T-helper 1 cell treated with Interleukin-12 subunit alpha and Interleukin-12 subunit beta and Interleukin-4 antibody, amounts not matched to agents 30 μg/mL and 1 μg/mL, for 36 hours (primary cell): ENCODE measurements at regions not wholly inside any gene's neighbourhood (a gene's known extent, or its start where the extent isn't known, plus 50 kb on each side); places are given as distances from the start of the nearest gene placed in this dataset.
"Not testable (repeated sequence)": the region's sequence is repeated elsewhere in the genome, so short reads cannot be mapped to it uniquely, and the experiment has no call there.

Source experiments
- H3K27ac Mint-ChIP-seq: one replicate; pipeline ENCODE4 v1.8.0; 2021; ENCODE audit warnings: mild to moderate bottlenecking, mixed read lengths
- H3K27me3 Mint-ChIP-seq: one replicate; pipeline ENCODE4 v1.8.0; 2021; ENCODE audit warnings: low read depth, mixed read lengths
- H3K36me3 Mint-ChIP-seq: one replicate; pipeline ENCODE4 v1.8.0; 2021; ENCODE audit warnings: low read depth, mixed read lengths
- H3K4me1 Mint-ChIP-seq: one replicate; pipeline ENCODE4 v1.8.0; 2021; ENCODE audit warnings: low read depth, mixed read lengths
- H3K4me3 Mint-ChIP-seq: one replicate; pipeline ENCODE4 v1.8.0; 2021; ENCODE audit warnings: mild to moderate bottlenecking, moderate library complexity, mixed read lengths
- H3K9me3 Mint-ChIP-seq: one replicate; pipeline ENCODE4 v1.8.0; 2021; ENCODE audit warnings: mixed read lengths

DNA sequence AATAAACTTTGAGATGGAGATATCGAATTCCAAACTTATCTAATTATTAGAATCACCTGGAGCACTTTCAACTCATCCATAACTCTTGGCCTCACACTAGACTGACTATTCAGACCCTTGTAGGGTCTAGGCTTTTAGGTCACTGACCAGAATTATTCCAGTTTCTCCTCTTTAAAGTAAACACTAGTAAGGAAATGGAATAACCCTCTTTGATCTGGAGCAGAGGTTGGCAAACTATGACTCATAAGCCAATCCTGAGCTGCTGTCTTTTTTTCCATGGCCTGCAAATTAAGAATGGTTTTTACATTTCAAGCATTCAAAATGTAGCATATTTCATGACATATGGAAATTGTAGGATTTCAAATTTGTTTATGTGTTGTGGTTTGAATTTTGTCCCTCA lies 1601.9 kb downstream of the REEP3 start:
- Mint-ChIP-seq H3K4me3 (no peak overlapping the region), H3K27ac (no peak overlapping the region), H3K36me3 (no peaks in the 10 kb centered on the region), H3K4me1 (no peaks in the 10 kb centered on the region), H3K9me3 (peaks cover 11% of the 10 kb centered on the region), H3K27me3 (no peaks in the 10 kb centered on the region)

DNA sequence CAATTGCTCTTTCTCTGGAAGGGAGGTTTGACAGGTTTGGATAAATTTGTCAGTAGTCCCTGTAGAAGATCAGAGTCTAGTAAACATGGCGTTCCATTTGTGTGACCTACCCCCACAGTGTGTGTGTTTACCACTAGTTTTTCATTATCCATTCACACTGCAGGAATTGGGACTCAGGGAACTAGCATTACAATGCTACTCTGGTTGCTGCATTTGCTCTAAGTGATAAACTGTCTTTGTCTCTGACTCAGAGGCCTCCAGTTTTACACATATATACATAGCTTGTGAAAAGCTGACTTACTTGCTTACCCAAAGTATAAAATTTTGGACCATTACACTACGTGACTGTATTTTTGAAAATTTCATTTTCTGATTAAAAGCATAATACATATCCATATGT lies 1604.0 kb downstream of the REEP3 start:
- H3K36me3 Mint-ChIP-seq, result no peaks in the 10 kb centered on the region
- H3K4me3 Mint-ChIP-seq, result no peak overlapping the region
- no peaks in the 10 kb centered on the region for H3K4me1 Mint-ChIP-seq
- H3K9me3 Mint-ChIP-seq, result peaks cover 11% of the 10 kb centered on the region
- no peaks in the 10 kb centered on the region for H3K27me3 Mint-ChIP-seq
- no peak overlapping the region for H3K27ac Mint-ChIP-seq

DNA sequence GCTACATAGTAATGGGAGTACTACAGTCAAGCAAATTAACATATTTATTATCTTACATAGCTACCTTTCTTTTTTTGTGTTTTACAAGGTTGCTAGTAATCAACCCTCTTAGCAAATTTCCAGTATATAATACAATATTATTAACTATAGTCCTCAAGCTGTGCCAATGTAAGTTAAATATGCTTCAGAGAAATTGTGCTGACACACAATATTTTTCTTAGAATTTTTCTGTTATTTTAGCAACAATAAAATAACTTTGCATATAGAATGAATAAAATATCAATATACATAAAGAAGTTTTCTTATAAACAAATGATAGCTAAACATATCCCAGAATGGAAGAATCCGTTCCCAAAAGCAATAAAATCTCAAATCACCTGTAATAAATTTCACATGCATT lies 1605.1 kb downstream of the REEP3 start:
- Mint-ChIP-seq H3K27ac (no peak overlapping the region), H3K27me3 (no peaks in the 10 kb centered on the region), H3K36me3 (no peaks in the 10 kb centered on the region), H3K9me3 (peaks cover 9% of the 10 kb centered on the region), H3K4me1 (no peaks in the 10 kb centered on the region), H3K4me3 (no peak overlapping the region)

DNA sequence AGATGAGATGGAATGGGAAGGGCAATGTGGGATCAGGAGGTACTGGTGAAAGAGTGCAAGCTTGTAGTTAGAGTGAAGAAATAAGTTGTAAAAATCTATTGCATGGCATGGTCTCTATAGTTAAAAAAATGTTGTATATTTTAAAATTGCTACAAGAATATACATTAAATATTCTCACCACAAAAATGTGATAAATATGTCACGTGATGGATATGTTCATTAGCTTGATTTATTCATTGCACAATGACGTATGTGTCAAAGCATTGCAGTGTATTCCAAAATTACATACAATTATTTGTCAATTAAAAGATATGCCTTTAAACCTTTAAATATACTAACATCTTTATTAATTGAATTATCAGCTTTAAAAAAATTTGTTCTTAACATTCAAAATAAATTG lies 1607.1 kb downstream of the REEP3 start:
- Mint-ChIP-seq H3K4me1 (no peaks in the 10 kb centered on the region), H3K27me3 (no peaks in the 10 kb centered on the region), H3K9me3 (no peaks in the 10 kb centered on the region), H3K36me3 (no peaks in the 10 kb centered on the region), H3K4me3 (no peak overlapping the region), H3K27ac (no peak overlapping the region)

GRCh38 chr10:65130162-65130758 lies 1609.1 kb downstream of the REEP3 start:
- H3K27ac Mint-ChIP-seq, result no peak overlapping the region
- H3K4me1 Mint-ChIP-seq, result no peaks in the 10 kb centered on the region
- H3K27me3 Mint-ChIP-seq, result no peaks in the 10 kb centered on the region
- H3K36me3 Mint-ChIP-seq, result no peaks in the 10 kb centered on the region
- H3K4me3 Mint-ChIP-seq, result no peak overlapping the region
- H3K9me3 Mint-ChIP-seq, result no peaks in the 10 kb centered on the region

GRCh38 chr10:65133652-65134051 lies 1612.5 kb downstream of the REEP3 start:
- H3K9me3 Mint-ChIP-seq, result no peaks in the 10 kb centered on the region
- no peaks in the 10 kb centered on the region for H3K4me1 Mint-ChIP-seq
- no peaks in the 10 kb centered on the region for H3K27me3 Mint-ChIP-seq
- H3K27ac Mint-ChIP-seq, result no peak overlapping the region
- no peak overlapping the region for H3K4me3 Mint-ChIP-seq
- no peaks in the 10 kb centered on the region for H3K36me3 Mint-ChIP-seq

DNA sequence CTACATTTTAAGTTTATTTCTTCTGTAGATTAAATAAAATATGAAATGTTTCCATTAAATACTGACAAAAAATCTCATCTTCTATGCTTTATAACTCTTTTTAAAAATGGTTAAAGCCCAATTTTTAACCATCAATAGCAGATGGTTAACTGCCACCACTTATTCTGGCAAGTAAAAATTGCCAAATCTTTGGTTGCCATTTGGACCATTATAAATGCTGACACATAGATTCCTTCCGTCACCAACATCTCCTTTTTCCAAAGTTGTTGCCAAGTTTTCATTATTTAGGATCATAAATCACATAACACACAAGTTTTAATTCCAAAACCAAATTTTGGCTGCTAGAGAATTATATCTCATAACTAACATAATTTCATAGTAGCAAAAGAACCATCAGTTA lies 1614.3 kb downstream of the REEP3 start:
- Mint-ChIP-seq H3K4me1 (no peaks in the 10 kb centered on the region), H3K27me3 (no peaks in the 10 kb centered on the region), H3K36me3 (no peaks in the 10 kb centered on the region), H3K27ac (no peak overlapping the region), H3K9me3 (no peaks in the 10 kb centered on the region), H3K4me3 (no peak overlapping the region)

DNA sequence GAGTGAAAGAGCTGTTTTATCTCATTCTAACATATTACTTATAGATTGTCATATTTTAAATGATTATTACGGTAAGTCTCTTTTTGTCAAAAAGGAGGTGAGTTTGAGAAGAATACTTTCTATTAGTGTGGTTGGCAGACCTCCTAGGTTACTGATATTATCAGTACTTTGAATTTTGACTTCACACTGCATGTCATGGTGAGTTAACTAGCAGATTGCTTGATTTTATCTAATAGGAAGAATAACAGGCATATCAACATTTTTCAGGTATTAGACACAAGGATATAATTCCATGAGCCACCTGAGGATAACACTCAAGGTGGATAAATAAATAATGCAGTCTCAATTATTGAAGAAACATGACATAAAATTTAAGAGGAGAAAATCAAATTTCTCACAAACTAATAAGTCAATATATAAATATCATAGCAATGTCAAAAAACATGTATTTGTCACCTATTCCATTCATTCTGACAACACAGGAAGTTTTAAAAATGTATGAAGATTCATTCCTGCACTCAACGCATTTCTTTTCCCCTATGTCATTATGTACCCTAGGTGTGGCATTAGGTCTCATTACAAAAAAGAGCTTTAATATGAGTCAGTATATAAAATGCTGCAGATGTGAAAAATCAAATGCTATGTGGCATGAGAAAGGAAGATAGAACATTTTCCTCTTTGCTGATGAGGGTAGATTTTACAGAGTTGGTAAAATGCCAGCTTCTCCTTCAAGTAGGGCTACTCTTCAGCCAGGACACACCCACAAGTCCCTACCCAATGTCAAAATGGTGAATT lies 1621.6 kb downstream of the REEP3 start:
- Mint-ChIP-seq H3K4me1 (no peaks in the 10 kb centered on the region), H3K4me3 (no peak overlapping the region), H3K27ac (no peak overlapping the region), H3K9me3 (no peaks in the 10 kb centered on the region), H3K36me3 (no peaks in the 10 kb centered on the region), H3K27me3 (no peaks in the 10 kb centered on the region)

GRCh38 chr10:65143723-65144122 lies 1622.5 kb downstream of the REEP3 start:
- no peaks in the 10 kb centered on the region for H3K4me1 Mint-ChIP-seq
- no peaks in the 10 kb centered on the region for H3K36me3 Mint-ChIP-seq
- no peak overlapping the region for H3K4me3 Mint-ChIP-seq
- no peaks in the 10 kb centered on the region for H3K9me3 Mint-ChIP-seq
- H3K27ac Mint-ChIP-seq, result no peak overlapping the region
- no peaks in the 10 kb centered on the region for H3K27me3 Mint-ChIP-seq

GRCh38 chr10:65149878-65150277 lies 1628.7 kb downstream of the REEP3 start:
- Mint-ChIP-seq H3K4me1 (no peaks in the 10 kb centered on the region), H3K4me3 (no peak overlapping the region), H3K27ac (no peak overlapping the region), H3K36me3 (no peaks in the 10 kb centered on the region), H3K27me3 (no peaks in the 10 kb centered on the region), H3K9me3 (no peaks in the 10 kb centered on the region)

- H3K9me3 Mint-ChIP-seq, result peaks cover 12% of the 10 kb centered on the region
- H3K4me3 Mint-ChIP-seq, result no peak overlapping the region
- H3K27me3 Mint-ChIP-seq, result no peaks in the 10 kb centered on the region
- no peaks in the 10 kb centered on the region for H3K4me1 Mint-ChIP-seq
- H3K36me3 Mint-ChIP-seq, result no peaks in the 10 kb centered on the region
- H3K27ac Mint-ChIP-seq, result no peak overlapping the region
Measured at GRCh38 chr10:65166272-65166671, 1645.1 kb downstream of the REEP3 start.

DNA sequence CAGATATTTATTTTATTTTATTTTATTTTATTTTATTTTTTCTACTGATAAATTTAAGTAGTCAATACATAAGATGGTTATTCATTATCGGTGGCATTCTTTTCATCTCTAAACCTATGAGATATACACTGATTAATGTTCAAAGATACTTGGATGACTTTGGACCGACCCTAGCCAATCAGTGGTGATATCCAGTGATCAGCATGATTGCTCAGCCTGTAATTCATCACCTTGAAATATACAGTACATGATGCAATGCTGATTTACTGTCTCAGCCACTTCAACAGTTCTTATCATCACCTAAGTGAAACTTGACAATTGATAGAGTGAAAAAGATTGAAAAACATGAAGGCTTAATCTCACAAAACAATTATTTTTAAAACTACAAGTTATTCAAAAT lies 1651.0 kb downstream of the REEP3 start:
- no peak overlapping the region for H3K4me3 Mint-ChIP-seq
- H3K36me3 Mint-ChIP-seq, result no peaks in the 10 kb centered on the region
- H3K27ac Mint-ChIP-seq, result no peak overlapping the region
- no peaks in the 10 kb centered on the region for H3K4me1 Mint-ChIP-seq
- H3K9me3 Mint-ChIP-seq, result peaks cover 12% of the 10 kb centered on the region
- no peaks in the 10 kb centered on the region for H3K27me3 Mint-ChIP-seq

GRCh38 chr10:65176994-65177393 lies 1655.8 kb downstream of the REEP3 start:
- Mint-ChIP-seq H3K36me3 (no peaks in the 10 kb centered on the region), H3K4me1 (no peaks in the 10 kb centered on the region), H3K9me3 (peaks cover 4% of the 10 kb centered on the region), H3K4me3 (no peak overlapping the region), H3K27ac (no peak overlapping the region), H3K27me3 (no peaks in the 10 kb centered on the region)

- Mint-ChIP-seq H3K4me1 (no peaks in the 10 kb centered on the region), H3K27me3 (no peaks in the 10 kb centered on the region), H3K4me3 (no peak overlapping the region), H3K27ac (no peak overlapping the region), H3K9me3 (peaks cover 10% of the 10 kb centered on the region), H3K36me3 (no peaks in the 10 kb centered on the region)
Measured at GRCh38 chr10:65183236-65183635, 1662.0 kb downstream of the REEP3 start.

GRCh38 chr10:65186668-65187067 lies 1665.5 kb downstream of the REEP3 start:
- not testable (repeated sequence) for H3K27ac Mint-ChIP-seq, H3K9me3 Mint-ChIP-seq, H3K27me3 Mint-ChIP-seq, H3K4me3 Mint-ChIP-seq, H3K36me3 Mint-ChIP-seq, H3K4me1 Mint-ChIP-seq
